Effector memory CD4-positive, alpha-beta T cell (primary cell): ENCODE measurements at regions not wholly inside any gene's neighbourhood (a gene's known extent, or its start where the extent isn't known, plus 50 kb on each side); places are given as distances from the start of the nearest gene placed in this dataset.

Experiments used
- DNase-seq, 3 donors: peaks; one replicate each; pipeline ENCODE4 v3.0.0-alpha.2; 2020
- H3K27ac ChIP-seq: 2 replicates; pipeline ENCODE4 v1.7.0; 2013; ENCODE audit warnings: mild to moderate bottlenecking, low read length, moderate library complexity; ENCODE audit not compliant: insufficient read depth, poor library complexity, severe bottlenecking
- H3K27me3 ChIP-seq: replicated peaks from 2 replicates; pipeline ENCODE4 v1.7.0; 2013; ENCODE audit warnings: mild to moderate bottlenecking, low read length; ENCODE audit not compliant: insufficient read depth, control insufficient read depth, poor library complexity, severe bottlenecking
- H3K36me3 ChIP-seq: 2 replicates; pipeline ENCODE4 v1.7.0; 2013; ENCODE audit warnings: mild to moderate bottlenecking, low read length, moderate library complexity; ENCODE audit not compliant: control insufficient read depth, insufficient read depth
- H3K4me1 ChIP-seq: 2 replicates; pipeline ENCODE4 v1.7.0; 2013; ENCODE audit warnings: low read length, mild to moderate bottlenecking; ENCODE audit not compliant: control insufficient read depth, insufficient read depth, poor library complexity, severe bottlenecking
- H3K4me3 ChIP-seq: 2 replicates; pipeline ENCODE4 v1.7.0; 2013; ENCODE audit warnings: low read length, low read depth, mild to moderate bottlenecking; ENCODE audit not compliant: insufficient read depth, poor library complexity, severe bottlenecking
- H3K9me3 ChIP-seq: 2 replicates; pipeline ENCODE4 v1.7.0; 2013; ENCODE audit warnings: mild to moderate bottlenecking, low read length, moderate library complexity; ENCODE audit not compliant: control insufficient read depth

GRCh38 chr2:239729681-239730566, 295.2 kb downstream of the NDUFA10 start:
- Histone ChIP-seq H3K27ac (no peak overlapping the region), H3K4me1 (no peaks in the 10 kb centered on the region)
- DNase-seq, result no peak

GRCh38 chr2:239729151-239729550, 296.0 kb downstream of the NDUFA10 start:
- no peak for DNase-seq
- Histone ChIP-seq H3K27me3 (no peaks in the 10 kb centered on the region), H3K4me1 (no peaks in the 10 kb centered on the region), H3K36me3 (no peaks in the 10 kb centered on the region), H3K27ac (no peak overlapping the region), H3K9me3 (no peaks in the 10 kb centered on the region), H3K4me3 (no peak overlapping the region)

More at GRCh38 chr2:239729681-239730566, 295.2 kb downstream of the NDUFA10 start:
- no peak overlapping the region for H3K4me3 ChIP-seq
- no peaks in the 10 kb centered on the region for H3K27me3 ChIP-seq
- H3K9me3 ChIP-seq, result no peaks in the 10 kb centered on the region
- no peaks in the 10 kb centered on the region for H3K36me3 ChIP-seq

- Histone ChIP-seq H3K4me3 (no peak overlapping the region), H3K27me3 (no peaks in the 10 kb centered on the region), H3K27ac (no peak overlapping the region), H3K36me3 (no peaks in the 10 kb centered on the region), H3K4me1 (no peaks in the 10 kb centered on the region), H3K9me3 (no peaks in the 10 kb centered on the region)
- no peak for DNase-seq
Measured at GRCh38 chr2:239728751-239729150, 296.4 kb downstream of the NDUFA10 start.

GRCh38 chr2:239727776-239728600, 297.2 kb downstream of the NDUFA10 start:
- H3K9me3 ChIP-seq, result no peaks in the 10 kb centered on the region
- no peak for DNase-seq
- H3K4me3 ChIP-seq, result no peak overlapping the region
- no peaks in the 10 kb centered on the region for H3K4me1 ChIP-seq
- no peak overlapping the region for H3K27ac ChIP-seq
- no peaks in the 10 kb centered on the region for H3K36me3 ChIP-seq
- no peaks in the 10 kb centered on the region for H3K27me3 ChIP-seq

GRCh38 chr2:239727182-239727775, 297.9 kb downstream of the NDUFA10 start:
- Histone ChIP-seq H3K4me3 (no peak overlapping the region), H3K27ac (no peak overlapping the region), H3K27me3 (no peaks in the 10 kb centered on the region), H3K4me1 (no peaks in the 10 kb centered on the region), H3K9me3 (no peaks in the 10 kb centered on the region), H3K36me3 (no peaks in the 10 kb centered on the region)
- no peak for DNase-seq

GRCh38 chr2:239726631-239727181, 298.4 kb downstream of the NDUFA10 start:
- no peaks in the 10 kb centered on the region for H3K9me3 ChIP-seq
- H3K4me3 ChIP-seq, result no peak overlapping the region
- no peak overlapping the region for H3K27ac ChIP-seq
- H3K36me3 ChIP-seq, result no peaks in the 10 kb centered on the region
- no peaks in the 10 kb centered on the region for H3K27me3 ChIP-seq
- no peak for DNase-seq
- no peaks in the 10 kb centered on the region for H3K4me1 ChIP-seq

GRCh38 chr2:239726091-239726591, 299.0 kb downstream of the NDUFA10 start:
- Histone ChIP-seq H3K4me1 (no peaks in the 10 kb centered on the region), H3K4me3 (no peak overlapping the region), H3K36me3 (no peaks in the 10 kb centered on the region), H3K9me3 (no peaks in the 10 kb centered on the region), H3K27me3 (no peaks in the 10 kb centered on the region), H3K27ac (no peak overlapping the region)
- no peak for DNase-seq

- no peak for DNase-seq
- Histone ChIP-seq H3K27me3 (no peaks in the 10 kb centered on the region), H3K4me1 (no peaks in the 10 kb centered on the region), H3K27ac (no peak overlapping the region), H3K9me3 (no peaks in the 10 kb centered on the region), H3K36me3 (no peaks in the 10 kb centered on the region), H3K4me3 (no peak overlapping the region)
Measured at GRCh38 chr2:239725551-239725890, 299.6 kb downstream of the NDUFA10 start.

GRCh38 chr2:239724851-239725550, 300.1 kb downstream of the NDUFA10 start:
- Histone ChIP-seq H3K27me3 (no peaks in the 10 kb centered on the region), H3K4me3 (no peak overlapping the region), H3K4me1 (no peaks in the 10 kb centered on the region), H3K9me3 (no peaks in the 10 kb centered on the region), H3K27ac (no peak overlapping the region), H3K36me3 (no peaks in the 10 kb centered on the region)
- DNase-seq, result no peak
